CD4-positive, alpha-beta T cell treated with Interferon alpha-2 for 1 hour (primary cell): ENCODE measurements at regions not wholly inside any gene's neighbourhood (a gene's known extent, or its start where the extent isn't known, plus 50 kb on each side); places are given as distances from the start of the nearest gene placed in this dataset.

Experiments
- DNase-seq, 2 donors: peaks; one replicate each; pipeline ENCODE4 v3.0.0-alpha.2; 2020 to 2022

DNA sequence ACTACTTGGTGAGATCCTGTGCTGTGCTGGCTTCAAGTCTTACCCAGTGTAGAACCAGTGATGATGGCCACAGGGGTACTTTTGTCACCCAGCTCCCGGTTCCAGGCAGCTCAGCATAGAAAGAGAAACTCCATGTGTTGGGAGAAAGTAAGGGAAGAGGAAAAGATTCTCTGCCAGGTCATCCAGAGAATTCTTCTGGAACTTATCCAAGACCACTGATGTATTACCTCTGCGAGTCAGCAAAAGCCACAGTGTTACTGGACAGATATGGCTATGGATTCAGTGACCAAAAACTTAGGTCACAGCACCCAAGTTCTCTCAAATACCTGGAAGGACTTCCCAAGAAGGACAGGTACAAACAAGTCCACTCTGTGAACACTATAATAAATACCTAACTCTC lies 399.5 kb upstream of the MIR17HG start:
- DNase-seq, result no peak

DNA sequence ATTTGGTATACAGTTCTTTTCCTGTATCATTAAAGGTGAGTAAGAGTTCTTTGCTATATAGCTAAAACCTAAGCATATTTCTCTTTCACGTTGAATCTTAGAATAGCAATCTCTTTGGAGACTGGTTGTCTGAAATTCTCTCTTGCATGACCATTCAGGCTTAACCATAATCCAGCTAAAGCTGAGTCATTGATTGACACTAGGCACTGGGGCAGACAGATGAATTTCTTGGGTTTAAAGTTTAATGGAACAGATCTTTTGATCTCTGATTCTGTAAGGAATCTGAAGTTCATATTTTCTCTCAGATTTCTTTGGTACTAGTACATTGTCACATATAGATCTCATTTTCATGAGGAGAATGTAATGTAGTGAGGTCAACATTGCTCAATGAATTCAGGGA lies 397.3 kb upstream of the MIR17HG start:
- no peak for DNase-seq

DNA sequence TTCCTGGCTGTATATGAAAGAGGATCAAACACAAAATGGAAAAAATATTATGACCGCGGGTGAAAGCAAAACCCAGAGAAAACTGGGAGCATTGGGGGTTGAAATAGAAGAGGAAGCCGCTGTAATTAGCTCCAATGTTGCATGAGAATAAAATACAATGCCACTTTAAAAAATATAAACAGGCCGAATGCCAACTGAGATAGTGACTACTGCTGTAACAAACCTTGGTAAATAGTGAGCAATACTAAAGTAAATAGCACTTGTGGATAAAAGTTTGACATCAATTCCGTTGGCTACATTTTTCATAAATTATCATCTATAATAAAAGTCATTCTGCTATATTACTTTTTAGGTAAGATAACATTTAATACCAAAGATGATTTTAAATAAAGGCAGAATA lies 395.8 kb upstream of the MIR17HG start:
- DNase-seq, result no peak

DNA sequence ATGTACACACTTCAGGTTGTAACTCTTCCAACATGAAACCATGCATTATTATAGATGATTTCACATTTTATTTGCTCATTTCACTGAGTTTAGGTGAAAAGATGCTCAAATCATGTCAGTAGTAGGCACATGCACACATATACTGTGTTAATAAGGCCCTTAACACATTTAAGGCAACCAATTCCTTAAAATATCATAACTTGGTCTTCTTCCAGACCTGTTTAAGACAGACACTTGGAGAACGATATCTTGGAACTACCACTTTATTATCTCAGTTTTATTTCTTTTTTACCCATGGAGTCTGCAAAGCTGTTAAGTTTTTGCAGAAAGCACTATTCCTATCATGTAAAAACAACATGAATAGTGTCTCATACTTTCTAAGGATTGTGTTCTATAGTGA lies 395.2 kb upstream of the MIR17HG start:
- no peak for DNase-seq

- DNase-seq, result no peak
Observed at GRCh38 chr13:90954605-90955195, 392.8 kb upstream of the MIR17HG start.

DNA sequence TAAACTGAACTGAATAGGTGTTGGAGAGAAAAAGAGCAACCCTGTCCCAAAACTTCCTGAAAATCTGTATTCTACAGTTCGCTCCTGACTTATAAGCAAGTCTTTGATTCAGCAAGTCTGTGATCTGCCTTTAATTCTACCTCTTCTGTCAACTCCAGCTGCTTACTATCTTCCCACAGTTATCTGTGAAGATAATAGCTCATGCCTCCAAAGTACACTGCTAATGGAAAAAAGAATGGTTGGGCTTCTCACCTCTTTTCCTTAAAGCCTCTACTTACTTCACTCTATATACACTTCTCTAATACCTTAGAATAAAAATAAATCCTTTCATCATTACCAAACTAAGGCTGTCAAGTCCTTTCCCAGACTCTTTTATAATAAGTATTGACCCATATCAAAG lies 391.5 kb upstream of the MIR17HG start:
- no peak for DNase-seq

DNA sequence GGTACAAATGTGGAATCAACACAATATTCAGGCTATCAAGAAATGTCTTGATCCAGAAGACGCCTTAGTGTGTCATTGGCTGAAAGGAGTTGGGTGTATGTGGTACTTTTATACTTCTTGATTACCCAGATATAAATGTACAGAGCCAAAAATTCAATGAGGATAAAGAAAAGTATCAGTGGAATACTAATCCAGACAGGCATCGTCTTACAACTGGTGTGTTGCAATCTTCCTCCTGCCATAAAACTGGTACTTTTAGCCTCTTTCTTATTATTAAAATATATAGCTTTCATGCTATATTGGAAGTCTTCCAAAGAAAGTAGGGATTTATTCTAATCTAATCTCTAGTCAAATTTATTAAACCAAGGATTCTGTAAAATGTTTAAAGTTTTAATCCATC lies 388.6 kb upstream of the MIR17HG start:
- DNase-seq, result no peak

DNA sequence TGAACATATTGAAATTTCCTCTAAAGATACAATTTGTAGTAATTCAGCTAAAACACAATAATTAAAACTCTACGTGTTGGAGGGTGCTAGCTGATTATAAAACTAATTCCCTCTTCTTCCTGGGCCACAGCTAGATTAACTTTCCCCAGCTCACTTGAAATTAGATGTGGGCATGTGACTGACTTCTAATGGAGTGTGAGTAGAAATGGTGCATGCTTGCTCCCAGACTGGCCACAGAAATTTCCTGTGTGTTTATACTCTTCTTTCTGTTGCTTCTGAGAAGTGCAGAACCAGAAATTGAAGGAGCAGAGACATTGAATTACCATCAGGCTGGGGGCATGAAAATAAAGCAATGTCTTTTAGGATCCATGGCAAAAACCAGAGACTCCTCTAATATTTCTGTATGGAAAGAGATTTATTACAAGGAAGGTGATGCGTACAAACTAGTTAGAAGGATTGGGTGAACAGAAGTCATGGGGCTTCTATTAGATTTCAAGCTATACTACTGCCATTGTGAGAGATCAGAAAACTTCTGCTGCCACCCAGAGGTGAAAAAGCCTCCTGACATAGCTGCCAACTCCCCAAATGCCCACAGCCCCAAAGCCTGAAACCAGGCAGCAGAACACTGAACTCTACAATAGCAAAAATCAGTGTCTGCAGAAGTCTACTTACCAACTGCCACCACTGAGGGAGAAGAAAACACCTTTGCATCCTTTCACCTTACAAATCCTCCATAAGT lies 379.2 kb upstream of the MIR17HG start:
- DNase-seq, result no peak

GRCh38 chr13:90974249-90974975 lies 373.1 kb upstream of the MIR17HG start:
- no peak for DNase-seq

DNA sequence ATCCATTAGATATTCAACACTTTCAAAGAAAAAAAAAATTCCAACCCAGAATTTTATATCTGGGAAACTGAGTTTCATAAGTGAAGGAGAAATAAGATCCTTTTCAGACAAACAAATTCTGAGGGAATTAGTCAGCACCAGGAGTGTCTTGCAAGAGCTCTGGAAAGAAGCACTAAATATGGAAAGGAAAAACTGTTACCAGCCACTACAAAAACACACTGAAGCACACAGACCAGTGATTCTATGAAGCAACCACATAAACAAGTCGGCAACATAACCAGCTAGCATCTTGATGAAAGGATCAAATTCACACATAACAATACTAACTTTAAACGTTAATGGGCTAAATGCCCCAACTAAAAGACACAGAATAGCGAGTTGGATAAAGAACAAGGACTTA lies 368.4 kb upstream of the MIR17HG start:
- DNase-seq, result no peak

DNA sequence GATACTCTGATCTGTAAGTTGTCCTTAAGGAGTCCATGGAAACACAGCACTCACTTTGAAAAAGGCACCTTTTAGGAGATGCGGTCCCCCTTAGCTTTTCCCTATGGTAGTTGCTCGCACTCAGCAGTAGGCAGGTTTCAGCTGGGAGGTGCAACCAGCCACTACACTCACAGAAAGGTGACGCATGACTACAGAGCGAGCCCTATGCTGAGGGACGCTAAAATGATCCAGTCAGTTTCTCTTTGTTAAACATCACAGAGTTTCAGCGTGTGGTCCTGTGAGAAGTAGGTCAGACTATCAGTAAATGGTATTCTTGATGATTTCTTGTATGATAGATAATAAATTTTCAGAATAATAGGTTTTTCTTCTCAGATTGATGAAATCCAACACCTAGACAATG lies 362.7 kb upstream of the MIR17HG start:
- DNase-seq, result no peak

GRCh38 chr13:90995001-90995400 lies 352.5 kb upstream of the MIR17HG start:
- DNase-seq, result no peak

DNA sequence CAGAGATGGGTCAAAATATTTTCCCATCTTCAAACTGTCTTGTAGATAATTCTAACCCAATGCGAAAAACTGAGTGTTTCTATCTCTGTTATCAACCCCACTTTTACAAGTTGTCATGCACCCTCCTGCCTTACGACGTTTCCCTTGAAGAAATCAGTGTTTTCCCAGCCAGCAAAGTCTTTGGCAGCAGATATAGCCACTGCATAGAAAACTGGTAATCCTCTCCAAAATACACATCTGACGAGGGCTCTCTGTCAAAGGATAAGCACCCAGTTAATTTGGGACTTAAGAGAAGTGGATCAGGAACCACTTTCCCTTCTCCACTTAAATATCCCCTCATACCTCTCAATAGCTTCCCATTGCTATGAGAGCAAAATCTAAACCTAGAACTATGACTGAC lies 351.9 kb upstream of the MIR17HG start:
- DNase-seq, result no peak

- DNase-seq, result no peak
Observed at GRCh38 chr13:90997951-90998350, 349.5 kb upstream of the MIR17HG start.

DNA sequence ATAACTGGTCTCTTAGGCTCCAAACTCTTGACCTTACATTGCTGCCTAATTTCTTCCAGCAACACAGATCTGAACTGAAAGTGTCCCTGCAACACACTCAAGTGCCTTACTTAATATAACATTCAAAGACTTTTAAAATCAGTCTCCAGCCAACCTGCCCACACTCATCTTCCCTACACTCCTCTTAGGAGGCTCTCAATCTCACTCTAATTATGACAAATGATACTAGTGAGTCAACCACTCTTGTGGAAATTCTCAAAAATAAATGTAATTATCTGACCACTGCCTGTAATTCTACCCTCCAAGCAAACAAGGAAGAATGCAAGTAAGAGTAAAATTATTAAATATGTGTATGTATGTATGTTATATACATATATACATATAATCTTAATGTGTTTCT lies 348.1 kb upstream of the MIR17HG start:
- no peak for DNase-seq

DNA sequence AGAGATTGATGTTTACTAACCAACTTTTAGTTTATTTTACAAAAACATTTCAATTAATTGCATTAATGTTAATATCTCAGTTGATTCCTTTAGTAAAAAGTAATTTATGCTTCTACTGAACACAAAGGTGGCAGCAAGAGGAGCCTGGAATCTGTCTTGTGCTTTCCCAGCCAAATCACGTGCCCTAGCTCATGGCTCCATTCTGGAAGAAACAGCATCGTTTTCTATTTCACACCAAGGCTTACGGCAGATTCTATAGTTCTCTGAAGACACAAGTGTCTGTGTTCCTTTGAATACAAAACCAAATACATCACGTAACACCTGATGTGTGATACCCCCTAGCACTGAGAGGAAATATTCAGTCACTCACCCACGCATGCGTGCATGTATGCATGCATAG lies 346.1 kb upstream of the MIR17HG start:
- DNase-seq, result no peak

DNA sequence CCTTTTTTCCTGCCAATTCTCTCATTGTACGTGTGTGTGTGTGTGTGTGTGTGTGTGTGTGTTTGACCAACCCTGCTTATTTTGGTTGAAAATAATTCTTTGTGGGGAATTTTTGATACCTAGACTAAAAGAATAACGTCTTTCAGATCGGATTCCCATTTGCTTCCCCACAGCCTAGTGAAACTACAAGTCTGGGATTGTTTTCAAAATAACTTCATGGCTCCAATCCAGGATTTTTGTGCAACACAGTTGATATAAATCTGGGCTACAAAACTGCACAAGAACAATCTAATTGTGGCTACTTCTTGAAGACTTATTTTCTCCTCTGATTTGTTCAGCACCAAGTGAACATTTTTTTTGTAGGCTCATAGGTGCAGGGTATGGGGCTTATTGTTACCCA lies 332.8 kb upstream of the MIR17HG start:
- no peak for DNase-seq

- DNase-seq, result no peak
Observed at GRCh38 chr13:91017031-91017668, 330.3 kb upstream of the MIR17HG start.

DNA sequence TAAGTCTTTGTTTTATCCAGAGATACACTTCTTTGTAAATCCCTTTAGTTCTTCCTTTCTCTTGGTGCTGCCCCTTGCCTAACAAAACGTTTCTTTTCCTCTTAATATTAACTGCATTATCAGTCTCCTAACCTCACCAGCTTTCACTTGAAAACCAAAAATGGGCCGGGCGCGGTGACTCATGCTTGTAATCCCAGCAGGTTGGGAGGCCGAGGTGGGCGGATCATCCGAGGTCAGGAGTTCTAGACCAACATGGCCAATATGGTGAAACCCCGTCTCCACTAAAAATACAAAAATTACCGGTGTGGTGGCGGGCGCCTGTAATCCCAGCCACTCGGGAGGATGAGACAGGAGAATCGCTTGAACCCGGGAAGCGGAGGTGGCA lies 329.8 kb upstream of the MIR17HG start:
- no peak for DNase-seq

GRCh38 chr13:91020461-91021034 lies 326.9 kb upstream of the MIR17HG start:
- DNase-seq, result no peak

DNA sequence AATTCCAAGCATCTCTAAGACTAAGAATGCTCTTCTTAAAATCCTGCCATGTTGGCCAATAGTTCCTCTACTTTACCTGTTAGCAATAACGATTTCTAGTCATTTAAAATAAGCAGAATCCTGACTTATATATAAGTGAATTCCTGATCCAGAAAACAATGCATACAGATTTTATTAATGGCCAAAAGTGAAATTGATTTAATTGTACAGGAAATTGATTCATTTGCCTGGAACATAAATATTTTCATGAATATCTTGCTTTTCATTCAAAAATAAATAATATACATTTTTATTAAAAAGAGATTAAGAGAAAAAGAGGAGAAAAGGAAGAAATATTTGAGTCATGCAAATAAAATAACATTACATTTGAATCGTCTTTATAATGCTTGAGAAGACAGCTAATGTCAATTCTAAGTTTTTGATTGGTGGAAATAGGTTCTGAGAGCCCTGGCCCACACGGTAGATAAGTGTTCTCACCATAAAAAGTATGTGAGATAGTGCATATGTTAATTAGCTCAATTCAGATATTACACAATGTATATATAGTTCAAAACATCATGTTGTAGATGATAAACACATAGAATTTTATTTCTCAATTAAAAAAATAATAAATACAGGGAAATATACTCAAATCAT lies 323.2 kb upstream of the MIR17HG start:
- no peak for DNase-seq

DNA sequence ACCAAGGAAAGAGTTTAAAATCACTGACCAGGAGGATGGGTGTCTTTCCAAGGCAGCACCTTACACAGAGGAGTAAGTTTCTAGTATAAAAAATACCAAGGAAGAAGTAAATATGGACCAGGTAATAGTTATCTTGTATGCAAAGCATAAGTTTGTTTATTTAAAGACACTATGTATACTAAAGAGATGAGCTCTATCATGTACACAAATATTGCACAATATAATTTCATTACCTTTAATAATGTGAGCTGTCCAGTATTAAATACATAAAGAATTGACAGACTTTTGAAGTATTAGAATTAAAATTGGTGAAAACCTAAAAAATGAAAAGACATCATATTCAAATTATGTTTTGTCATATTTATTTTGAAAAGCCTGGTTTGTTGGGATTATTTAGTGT lies 322.0 kb upstream of the MIR17HG start:
- no peak for DNase-seq

- no peak for DNase-seq
Observed at GRCh38 chr13:91031508-91031907, 316.0 kb upstream of the MIR17HG start.
